Neural cell (in vitro differentiated cells): ENCODE measurements at regions not wholly inside any gene's neighbourhood (a gene's known extent, or its start where the extent isn't known, plus 50 kb on each side); places are given as distances from the start of the nearest gene placed in this dataset.

Experiments used
- EP300 ChIP-seq: fragments of 450-650 bp; conservative IDR thresholded peaks from 2 replicates; pipeline ENCODE4 v1.6.1; 2014; ENCODE audit warnings: antibody characterized with exemption, mild to moderate bottlenecking, moderate library complexity; ENCODE audit not compliant: poor library complexity, severe bottlenecking
- EZH2 ChIP-seq: fragments of 200-600, 300-800 bp; shearing (Covaris generic), sonication (generic); IDR thresholded peaks from 2 replicates; pipeline ENCODE4 v1.6.1; 2014; ENCODE audit warnings: antibody characterized with exemption, low read length, borderline replicate concordance, mild to moderate bottlenecking; ENCODE audit not compliant: insufficient read depth, poor library complexity, severe bottlenecking
- POLR2AphosphoS5 ChIP-seq: IDR thresholded peaks from 2 replicates; pipeline ENCODE4 v1.6.1; 2012
- RAD21 ChIP-seq: fragments of 450-650 bp; conservative IDR thresholded peaks from 2 replicates; pipeline ENCODE4 v1.6.1; 2014; ENCODE audit warnings: antibody characterized with exemption, mild to moderate bottlenecking, moderate library complexity
- SMC3 ChIP-seq: fragments of 450-650 bp; conservative IDR thresholded peaks from 2 replicates; pipeline ENCODE4 v1.6.1; 2014; ENCODE audit warnings: antibody characterized with exemption, mild to moderate bottlenecking, moderate library complexity; ENCODE audit not compliant: poor library complexity
- TAF1 ChIP-seq: IDR thresholded peaks from 2 replicates; pipeline ENCODE4 v1.6.1; 2012; ENCODE audit warnings: low read depth
- TF ChIP-seq, protein P1 (sequence below): fragments of 450-650 bp; IDR thresholded peaks from 2 replicates; pipeline ENCODE4 v1.5.1; 2014; ENCODE audit warnings: antibody characterized with exemption, mild to moderate bottlenecking, moderate library complexity; ENCODE audit not compliant: poor library complexity, severe bottlenecking

DNA sequence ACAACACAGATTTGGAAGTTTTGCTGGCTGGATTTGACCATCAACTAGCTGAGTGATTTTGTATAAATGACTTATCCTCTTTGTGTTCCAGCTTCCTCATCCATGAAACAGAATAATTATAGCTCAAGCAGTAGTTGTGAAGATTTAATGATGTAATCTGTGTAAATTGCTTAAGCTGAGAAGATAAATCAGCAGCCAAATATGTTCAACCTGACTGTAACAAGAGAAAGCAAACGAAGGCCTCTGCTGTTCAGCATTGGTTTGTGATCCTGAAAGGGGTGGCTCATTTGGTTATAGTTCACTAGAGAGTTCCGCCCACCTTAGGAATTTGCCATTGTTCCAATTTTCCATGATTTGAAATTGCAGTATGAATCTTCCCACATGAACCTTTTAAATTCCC, 75.7 kb upstream of the CCDC112 start:
- TF ChIP-seq, protein P1, sequence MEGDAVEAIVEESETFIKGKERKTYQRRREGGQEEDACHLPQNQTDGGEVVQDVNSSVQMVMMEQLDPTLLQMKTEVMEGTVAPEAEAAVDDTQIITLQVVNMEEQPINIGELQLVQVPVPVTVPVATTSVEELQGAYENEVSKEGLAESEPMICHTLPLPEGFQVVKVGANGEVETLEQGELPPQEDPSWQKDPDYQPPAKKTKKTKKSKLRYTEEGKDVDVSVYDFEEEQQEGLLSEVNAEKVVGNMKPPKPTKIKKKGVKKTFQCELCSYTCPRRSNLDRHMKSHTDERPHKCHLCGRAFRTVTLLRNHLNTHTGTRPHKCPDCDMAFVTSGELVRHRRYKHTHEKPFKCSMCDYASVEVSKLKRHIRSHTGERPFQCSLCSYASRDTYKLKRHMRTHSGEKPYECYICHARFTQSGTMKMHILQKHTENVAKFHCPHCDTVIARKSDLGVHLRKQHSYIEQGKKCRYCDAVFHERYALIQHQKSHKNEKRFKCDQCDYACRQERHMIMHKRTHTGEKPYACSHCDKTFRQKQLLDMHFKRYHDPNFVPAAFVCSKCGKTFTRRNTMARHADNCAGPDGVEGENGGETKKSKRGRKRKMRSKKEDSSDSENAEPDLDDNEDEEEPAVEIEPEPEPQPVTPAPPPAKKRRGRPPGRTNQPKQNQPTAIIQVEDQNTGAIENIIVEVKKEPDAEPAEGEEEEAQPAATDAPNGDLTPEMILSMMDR: no peak
- TF ChIP-seq TAF1 (no peak), RAD21 (no peak), SMC3 (no peak), EP300 (no peak), POLR2AphosphoS5 (no peak), EZH2 (no peak)
